Superior temporal gyrus (tissue), 1 donor: ENCODE measurements at regions not wholly inside any gene's neighbourhood (a gene's known extent, or its start where the extent isn't known, plus 50 kb on each side); places are given as distances from the start of the nearest gene placed in this dataset.

ENCODE experiments used
- DNase-seq: peaks from one replicate; pipeline ENCODE4 v3.0.0-alpha.2; 2016; ENCODE audit errors: extremely low spot score

DNA sequence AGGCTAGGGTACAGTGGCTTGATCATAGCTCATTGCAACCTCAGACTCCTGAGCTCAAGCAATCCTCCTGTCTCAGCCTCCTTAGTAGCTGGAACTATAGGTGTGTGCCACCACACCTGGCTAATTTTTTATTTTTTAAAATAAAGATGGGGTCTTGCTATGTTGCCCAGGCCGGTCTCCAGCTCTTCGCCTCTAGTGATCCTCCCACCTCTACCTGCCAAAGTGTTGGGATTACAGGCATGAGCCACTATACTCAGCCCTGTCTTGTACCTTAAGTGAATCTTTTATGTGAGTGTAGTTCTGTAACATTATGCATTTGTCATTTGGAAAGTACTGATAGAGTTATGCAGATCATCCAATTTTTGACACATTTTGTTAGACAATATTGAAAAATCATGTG, 66.9 kb upstream of the C15orf39 start:
- DNase-seq, result no peak

- no peak for DNase-seq
These were observed 65.6 kb upstream of the C15orf39 start for GRCh38 chr15:75136118-75136517.

GRCh38 chr15:75136758-75137157, 64.9 kb upstream of the C15orf39 start:
- no peak for DNase-seq

- no peak for DNase-seq
These were observed 63.4 kb upstream of the C15orf39 start for GRCh38 chr15:75138016-75138999.

- DNase-seq, result no peak
These were observed 61.4 kb upstream of the C15orf39 start for GRCh38 chr15:75140080-75140879.

DNA sequence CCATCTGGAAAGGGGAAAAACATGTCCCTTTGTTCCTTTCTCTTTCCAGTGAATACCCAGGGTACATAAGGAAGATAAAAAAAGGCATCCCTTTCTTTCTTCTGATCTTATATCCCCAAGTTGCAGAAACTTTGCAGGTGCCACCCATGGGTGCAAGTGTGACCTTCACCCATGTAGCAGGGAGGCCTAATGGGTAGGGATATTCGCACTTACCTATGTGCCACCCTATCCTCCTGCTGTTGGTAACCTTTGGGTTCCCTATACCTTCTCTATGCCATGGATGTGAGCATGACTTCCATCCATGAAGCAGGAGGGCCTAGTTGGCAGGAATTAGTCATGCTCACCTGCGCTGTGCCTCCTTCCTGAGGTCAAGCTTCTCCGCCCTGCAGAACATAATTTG, 59.2 kb upstream of the C15orf39 start:
- DNase-seq, result no peak

GRCh38 chr15:75143738-75144334, 57.8 kb upstream of the C15orf39 start:
- no peak for DNase-seq

DNA sequence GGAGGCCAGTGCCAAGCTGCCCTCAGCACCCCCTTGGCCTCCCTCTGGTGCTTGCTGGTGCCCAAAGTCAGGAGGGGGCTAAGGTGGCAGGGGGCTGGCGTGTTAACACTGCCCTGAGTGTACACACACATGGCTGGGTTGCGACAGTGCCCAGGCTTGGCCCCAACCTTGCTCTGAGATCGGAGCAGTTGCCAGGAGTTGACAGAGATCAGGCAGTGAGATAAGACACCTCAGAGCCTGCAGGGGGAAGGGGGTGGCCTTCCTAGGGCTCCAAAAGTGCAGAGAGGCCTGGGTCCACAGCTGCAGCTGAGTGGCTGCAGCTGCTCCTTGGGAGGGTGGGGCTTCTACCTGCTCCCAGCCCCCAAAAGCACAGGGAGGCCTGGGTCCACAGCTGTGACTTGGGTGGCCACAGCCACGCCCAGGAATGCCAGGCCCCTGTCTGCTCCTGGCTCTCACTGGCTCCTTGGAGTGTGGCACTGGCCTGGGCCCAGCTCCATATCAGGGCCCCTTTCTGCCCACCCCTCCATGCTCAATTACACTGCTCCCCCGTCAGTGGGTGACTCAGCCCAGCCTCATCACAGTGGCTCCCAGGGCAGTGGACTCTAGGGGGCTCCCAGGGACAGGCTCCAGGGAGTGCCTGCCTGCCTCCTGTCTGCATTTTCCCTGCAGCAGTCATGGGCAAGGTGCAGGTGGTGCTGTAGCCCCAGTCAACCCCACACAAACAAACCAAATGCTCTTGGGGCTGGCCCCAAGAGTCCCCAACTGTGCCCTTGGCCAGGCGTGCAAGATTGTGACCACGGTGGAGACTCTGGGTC, 56.4 kb upstream of the C15orf39 start:
- DNase-seq, result no peak

GRCh38 chr15:75148280-75148679, 53.4 kb upstream of the C15orf39 start:
- no peak for DNase-seq

DNA sequence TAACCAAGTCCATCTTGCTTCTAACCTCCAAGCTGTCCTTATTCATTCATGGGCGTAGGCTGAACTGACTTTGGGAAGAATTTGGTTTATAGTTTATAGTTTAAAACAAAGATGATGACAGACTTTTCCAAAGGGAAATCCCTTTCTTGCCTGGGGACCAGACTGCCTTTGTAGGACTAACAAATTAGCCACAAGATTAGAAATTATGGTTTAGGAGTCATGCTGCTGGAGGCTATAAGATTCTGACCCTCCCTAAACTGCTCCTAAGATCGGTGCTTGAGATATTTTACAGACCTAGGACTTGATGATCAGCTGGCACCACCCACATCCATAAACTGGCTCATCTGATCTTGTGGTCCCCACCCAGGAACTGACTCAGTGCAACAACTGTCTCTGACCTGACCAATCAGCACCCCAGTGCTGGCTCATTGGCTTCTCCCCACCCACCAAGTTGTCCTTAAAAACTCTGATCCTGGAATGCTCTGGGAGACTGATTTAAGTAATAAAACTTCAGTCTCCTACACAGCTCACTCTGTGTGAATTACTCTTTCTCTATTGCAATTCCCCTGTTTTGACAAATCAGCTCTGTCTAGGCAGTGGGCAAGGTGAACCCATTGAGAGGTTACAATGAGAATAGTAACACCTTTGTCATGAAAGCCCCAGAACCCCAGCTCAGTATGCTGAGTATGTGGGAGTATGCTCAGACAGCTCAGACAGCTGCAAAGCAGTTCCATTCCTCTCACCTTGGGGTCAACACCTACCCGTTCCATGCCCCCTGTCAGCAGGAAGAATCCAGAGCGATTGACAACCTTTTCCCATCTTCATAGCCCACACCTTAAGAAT, 51.6 kb upstream of the C15orf39 start:
- no peak for DNase-seq

GRCh38 chr15:75151214-75152128, 50.2 kb upstream of the C15orf39 start:
- no peak for DNase-seq
